CD4-positive, alpha-beta T cell treated with Interleukin-10 for 1 hour (primary cell): ENCODE measurements at regions not wholly inside any gene's neighbourhood (a gene's known extent, or its start where the extent isn't known, plus 50 kb on each side); places are given as distances from the start of the nearest gene placed in this dataset.

ENCODE experiments used
- DNase-seq: peaks from one replicate; pipeline ENCODE4 v3.0.0-alpha.2; 2020

DNA sequence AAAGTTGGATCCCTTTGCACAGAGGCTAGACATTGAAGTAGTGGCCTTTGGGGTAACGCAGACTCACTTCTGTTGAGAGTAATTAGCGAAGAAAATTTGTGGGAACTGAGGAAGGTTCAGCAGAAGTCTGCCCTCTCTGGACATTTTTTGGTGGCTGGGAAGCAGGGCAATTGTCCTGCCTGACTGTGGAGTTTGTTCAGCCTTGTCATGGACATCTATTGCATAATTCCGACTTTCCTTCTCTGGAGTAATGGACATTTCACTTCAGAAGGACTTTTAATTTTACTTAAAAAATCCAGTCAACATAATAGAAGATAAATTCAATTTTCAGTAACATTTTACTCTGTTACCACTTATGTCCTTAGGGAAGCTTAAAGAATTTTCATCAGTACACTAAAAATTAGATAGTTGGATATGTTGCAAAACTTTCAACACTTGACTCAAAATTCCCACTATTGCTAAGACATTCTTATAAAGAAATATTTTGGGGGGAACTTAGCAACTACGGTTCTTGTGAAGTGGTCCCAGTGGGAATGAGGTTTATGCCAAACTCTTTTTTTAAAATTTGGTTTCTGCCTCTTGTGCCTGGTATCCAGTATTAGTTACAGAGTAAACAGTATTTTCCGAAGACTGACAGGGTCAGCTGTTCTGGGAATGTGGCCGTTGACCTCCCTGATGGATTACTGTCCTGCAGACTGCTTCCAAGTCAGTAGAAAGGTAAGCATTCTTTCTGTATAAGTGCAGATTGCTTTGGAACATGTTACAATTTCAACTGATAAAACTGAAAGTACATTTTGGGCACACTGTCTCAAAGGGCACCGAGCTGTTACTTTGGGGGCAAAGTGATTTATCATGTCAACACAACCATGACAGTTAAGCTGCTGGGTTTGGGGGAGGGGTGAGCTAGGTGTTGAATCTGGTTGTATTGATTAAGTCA is 100.6 kb upstream of the MLIP start:
- DNase-seq: no peak

DNA sequence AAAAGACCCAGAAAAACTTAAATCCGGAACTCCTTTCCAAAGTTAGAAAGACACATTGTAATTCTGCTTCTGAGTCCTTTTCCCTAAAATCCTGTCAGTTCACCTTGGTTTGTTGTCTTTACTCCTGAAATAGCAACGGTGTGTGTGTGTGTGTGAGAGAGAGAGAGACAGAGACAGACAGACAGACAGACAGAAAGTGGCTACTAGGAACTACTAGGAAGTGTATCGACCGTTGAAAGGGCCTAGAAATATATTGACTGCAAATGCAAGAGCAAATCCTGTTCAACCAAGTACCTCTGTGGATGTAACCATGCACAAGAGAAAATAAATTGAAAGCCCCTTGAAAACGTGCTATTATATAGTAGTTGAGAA is 100.0 kb upstream of the MLIP start:
- no peak for DNase-seq

DNA sequence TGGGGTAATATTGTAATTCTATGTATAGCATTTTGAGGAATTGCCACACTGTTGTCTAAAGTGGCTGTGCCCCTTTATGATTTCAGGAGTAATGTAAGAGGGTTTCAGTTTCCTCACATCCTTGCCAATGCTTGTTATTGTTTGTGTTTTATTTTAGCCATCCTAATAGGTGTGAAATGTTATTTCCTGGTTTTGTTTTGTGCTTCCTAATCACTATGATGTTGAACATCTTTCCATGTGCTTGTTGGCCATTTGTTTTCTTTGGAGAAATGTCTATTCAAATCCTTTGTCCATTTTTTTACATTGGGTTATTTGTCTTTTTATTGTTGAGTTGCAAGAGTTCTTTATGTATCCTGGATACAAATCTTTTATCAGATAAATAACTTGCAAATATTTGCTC is 97.3 kb upstream of the MLIP start:
- no peak for DNase-seq

DNA sequence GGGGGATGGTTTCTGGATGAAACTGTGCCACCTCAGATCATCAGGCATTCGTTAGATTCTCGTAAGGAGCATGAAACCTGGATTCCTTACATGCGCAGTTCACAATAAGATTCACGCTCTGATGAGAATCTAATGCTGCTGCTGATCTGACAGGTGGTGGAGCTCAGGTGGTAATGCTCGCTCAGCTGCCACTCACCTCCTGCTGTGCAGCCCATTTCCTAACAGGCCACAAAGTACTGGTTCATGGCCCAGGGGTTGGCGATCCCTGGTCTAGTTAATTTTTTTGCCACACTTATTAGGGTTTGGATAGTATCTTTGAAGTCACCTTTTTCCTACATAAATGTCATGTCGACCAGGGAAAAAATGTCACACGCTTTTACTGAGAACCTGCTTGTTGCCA is 96.8 kb upstream of the MLIP start:
- DNase-seq: no peak

DNA sequence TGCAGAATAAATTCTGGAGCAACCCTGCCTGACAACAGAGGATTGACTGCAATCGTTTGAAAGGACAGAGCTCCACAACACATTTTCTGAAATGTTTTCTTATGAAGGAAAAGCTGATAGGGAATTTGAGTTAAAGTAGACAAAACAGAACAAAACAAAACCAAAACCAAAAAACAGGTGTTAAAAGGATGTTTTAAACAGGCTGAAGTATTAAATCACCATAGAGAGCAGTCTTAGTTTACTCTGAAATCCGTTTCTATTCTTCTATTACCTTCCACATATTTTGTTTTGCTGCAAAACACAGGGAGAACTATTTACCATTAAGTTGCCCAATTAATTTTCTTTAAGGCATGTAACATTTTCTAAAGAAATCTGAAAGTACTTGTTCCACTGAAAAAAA is 93.4 kb upstream of the MLIP start:
- DNase-seq: no peak

DNA sequence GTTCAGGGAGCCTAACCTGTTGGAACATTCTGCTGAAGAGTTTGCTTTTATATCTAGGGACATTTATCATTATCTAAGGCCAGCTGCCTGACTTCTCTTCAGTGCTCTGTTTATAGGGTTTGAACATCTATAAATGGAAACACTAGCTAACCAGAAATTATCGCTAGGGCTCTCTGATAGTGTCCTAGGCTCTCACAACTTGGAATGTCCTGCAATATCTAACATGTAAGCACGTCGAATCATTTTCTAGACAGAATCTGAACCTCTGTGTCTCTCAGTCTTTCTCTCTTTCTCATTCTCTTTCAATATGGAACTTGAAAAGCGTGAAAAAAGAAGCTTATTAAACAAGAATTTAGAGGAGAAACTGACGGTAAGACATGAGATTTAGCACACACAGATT is 92.5 kb upstream of the MLIP start:
- no peak for DNase-seq

DNA sequence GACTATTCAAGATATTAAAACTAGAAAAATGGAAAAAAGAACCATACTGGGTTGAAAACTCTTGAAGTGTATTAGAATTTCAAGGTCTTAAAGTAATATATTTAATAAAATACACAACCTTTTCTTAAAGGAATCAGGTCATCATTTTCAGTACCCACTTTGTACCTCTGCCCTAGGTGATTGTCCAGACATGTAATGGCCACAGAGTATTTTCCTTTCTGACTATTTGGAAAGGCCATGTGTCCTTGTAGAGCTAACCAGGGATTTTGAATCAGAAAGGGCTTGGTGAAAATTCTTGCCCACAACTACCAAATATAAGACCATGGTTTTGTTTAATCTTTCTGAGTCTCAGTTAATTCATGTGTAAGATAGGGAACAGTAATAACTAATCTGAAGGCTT is 91.4 kb upstream of the MLIP start:
- DNase-seq: no peak

DNA sequence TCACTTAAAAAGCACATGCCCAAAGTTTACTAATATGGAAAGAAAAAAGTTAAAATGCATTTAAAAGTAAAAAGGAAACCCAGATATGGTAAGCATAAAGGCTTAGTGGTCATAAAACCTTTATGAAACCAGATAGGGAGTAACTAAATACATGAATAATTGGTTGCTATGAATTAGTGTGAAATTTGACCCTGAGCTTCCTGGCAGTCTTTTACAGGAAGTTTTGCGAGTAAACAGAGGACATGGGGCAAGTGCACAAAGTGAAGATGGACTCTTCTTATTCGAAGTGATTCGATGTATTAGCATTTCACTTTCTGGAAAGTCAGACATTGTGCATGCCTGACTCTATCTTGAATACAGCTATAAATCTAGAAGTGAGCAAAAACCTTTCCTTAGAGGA is 90.9 kb upstream of the MLIP start:
- DNase-seq: no peak

DNA sequence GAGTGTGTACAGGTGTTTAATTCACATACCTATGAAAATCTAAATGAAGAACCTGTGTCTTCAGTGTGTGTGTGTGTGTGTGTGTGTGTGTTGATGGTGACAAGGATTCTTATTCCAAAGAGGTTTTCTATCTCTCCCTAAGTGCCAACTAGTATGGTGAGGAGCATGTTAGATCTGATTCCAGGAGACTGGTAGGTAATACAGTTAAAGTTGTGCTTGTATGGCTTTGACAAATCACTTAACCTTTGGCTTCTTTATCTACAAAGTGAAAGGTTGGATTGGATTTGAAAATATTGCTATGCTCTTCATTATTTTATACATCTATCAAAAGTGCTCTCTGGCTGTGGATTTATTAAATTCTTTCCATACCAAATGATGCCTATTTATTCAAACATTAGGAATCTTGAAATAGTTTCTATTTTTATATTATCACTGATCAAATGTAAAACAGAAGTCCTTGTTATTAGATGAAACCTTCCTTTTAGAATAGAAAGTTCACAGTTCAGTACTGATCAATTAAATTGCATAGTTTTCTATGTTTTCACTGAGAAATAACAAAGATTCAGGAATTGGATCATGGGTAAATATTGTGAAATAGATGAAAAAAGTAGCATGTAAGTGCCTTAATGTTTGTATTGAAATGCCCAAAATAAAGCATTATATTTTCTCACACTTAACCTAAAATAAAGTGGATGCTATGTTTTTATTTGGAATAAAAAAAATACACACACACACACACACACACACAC is 84.4 kb upstream of the MLIP start:
- no peak for DNase-seq

DNA sequence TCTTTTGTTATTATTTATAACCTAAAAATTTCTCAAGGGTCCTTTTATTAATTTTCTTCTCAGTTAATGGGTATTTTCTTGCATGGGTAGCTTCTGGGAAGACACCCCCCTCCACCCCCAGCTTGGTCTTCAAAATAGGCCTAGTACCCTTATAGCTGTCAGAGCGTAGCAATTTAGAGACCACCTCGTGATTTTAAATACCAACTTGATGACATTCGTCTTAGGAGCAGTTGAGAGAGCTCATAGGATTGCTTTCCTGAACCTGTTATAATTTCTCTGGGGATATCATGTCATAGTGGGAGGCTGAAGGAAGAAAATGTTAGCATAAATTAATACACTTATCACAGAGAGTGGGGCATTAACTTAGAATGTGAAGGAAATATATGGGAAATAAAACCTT is 83.1 kb upstream of the MLIP start:
- DNase-seq: no peak

- DNase-seq: no peak
These were observed 82.1 kb upstream of the MLIP start for GRCh38 chr6:54029187-54029586.

- no peak for DNase-seq
These were observed 80.1 kb upstream of the MLIP start for GRCh38 chr6:54031169-54031568.

- DNase-seq: no peak
These were observed 73.9 kb upstream of the MLIP start for GRCh38 chr6:54037277-54037779.

DNA sequence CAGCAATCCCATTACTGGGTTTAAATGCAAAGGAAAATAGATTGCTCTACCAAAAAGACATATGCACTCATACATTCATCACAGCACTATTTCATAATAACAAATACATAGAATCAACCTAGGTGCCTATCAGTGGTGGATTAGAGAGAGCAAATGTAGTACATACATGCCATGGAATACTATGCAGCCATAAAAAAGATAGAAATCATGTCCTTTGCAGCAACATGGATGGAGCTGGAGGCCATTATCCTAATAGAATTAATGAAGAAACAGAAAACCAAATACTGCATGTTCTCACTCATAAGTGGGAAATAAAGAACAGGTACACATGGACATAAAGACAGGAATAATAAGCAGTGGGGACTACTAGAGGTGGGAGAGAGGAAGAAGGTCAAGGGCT is 70.7 kb upstream of the MLIP start:
- no peak for DNase-seq

- no peak for DNase-seq
These were observed 70.0 kb upstream of the MLIP start for GRCh38 chr6:54041239-54041638.

DNA sequence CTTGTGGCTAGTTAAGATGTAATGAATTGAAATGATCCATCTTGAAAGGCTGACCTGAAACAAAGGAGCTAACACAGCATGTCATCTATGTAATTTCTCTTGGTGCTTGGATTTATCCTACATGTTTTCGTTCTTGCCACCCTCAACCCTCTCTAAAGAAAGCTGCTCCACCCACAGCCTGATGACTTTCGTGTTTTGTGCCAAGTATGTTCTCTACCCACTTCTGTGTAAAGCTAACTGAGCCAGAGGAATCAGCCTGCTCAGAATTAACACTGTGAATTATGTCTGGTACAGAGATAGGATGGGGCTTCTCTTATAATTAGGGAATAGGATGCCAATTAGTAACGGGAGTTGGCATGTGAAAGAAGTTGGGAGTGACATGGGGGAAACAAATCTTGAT is 67.9 kb upstream of the MLIP start:
- no peak for DNase-seq

DNA sequence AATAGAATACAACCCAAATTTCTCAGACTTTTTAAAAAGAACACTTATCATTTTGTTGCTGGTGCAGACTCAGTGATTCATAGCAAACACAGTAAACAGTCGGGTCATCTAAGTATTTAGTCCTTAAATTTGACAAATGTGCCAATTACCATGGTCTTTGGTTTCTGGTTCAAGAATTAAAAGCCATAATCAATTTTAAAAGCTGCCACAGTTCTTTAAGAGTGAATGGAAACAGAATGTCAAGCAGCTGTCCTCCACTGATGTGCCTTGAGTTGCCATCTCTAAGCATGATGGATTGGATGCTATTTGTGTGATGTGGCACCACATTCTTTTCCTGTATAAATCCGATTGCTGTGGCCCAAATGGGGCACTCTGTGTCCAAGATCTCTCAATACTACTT is 67.2 kb upstream of the MLIP start:
- no peak for DNase-seq

DNA sequence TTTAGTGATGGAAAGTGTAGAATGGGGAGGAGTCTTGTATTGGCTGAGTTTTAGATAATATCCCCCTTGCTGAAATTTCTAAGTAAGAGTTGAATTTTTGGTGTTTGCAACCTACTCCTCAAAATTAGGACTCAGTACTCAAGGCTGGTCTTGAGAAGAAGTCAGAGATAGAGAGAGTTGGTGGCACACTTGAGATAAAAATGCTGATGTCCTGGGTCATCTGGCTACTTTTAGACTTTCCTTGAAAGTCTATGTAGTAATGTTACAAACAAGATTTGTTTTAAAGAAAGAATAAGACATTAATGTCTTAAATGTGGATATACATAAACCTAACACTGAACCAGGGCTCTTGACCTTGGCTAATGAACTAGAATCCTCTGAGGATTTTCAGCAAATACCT is 62.5 kb upstream of the MLIP start:
- DNase-seq: no peak

- DNase-seq: no peak
These were observed 60.5 kb upstream of the MLIP start for GRCh38 chr6:54050750-54051149.

DNA sequence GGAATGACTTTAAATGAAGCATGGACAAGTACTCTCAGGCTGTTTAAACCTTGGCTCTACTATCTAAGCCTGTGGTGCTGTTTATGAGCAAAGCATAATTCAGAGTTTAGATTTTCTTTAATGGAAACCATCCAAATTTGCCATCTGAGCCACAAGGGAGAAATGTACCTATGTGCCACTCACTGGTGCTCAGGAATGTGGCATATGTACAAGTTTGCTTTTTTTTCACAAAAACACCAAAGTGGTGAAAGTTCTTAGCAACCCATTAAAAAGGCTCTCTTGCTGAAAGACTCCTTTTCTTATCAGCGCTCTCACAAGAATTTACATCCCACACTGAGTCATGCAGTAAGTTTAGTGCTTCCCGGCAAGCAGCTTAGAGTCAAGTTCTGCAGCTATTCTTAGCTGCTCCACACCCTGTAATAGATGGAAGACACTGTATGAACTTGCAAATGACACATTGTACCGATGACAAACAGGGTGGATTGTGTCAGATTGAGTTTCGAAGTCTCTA is 57.3 kb upstream of the MLIP start:
- DNase-seq: no peak

DNA sequence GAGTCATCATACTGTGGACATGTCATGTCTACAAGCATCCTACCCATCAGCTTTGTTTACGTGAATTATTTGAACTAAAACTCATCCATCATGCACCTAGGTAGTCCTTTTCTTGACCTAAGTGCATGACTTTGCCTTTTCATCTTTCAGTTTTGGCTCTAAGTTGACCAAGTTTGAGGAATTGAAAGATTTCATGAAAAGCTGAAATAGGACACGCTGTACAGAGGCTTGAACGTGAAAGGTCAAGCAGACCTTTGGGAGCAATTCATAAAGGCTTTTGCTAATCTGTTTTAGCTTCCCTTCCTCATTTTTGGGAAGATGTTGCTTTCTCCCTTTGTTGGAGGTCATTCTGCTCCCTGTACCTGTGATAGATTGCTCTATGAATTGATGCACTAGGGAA is 55.1 kb upstream of the MLIP start:
- no peak for DNase-seq

DNA sequence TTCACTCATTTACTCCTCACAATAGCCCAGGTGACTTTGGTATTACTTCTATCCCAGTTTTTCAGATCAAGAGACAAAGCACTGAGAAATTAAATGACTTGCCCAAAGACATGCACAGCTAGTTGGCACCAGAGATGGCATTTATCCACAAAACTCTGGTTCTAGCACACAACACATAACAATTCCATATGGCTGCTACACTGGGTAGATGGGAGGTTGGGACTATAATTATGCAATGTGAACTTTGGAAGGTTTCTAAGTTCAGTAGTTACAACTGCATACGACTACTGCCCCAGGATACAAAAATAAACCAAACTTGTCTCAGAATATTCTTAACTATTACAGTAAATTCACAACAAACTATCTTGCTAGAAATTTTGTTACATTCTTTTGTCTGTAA is 54.2 kb upstream of the MLIP start:
- DNase-seq: no peak

- no peak for DNase-seq
These were observed 53.0 kb upstream of the MLIP start for GRCh38 chr6:54058236-54058635.

DNA sequence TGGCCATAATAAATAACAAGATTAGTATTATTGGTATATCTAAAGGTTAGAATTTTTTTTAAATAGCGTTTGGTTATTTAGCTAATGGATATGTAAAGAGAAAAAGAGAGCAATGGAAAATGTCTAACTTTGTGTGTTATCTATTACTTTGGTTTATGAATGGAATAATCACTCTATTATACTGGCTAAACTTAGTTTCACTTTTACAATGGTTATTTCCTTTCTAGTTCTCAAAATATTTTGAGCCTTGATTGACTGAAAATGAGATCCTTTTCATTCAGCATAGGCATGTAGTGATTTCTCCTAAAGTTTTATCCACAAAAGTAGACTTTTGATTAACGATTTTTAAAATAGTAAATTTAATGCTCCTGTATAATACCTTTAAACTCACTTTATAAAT is 51.6 kb upstream of the MLIP start:
- no peak for DNase-seq
